Middle frontal gyrus (tissue), 1 donor: ENCODE measurements at regions not wholly inside any gene's neighbourhood (a gene's known extent, or its start where the extent isn't known, plus 50 kb on each side); places are given as distances from the start of the nearest gene placed in this dataset.
"Not testable (repeated sequence)": the region's sequence is repeated elsewhere in the genome, so short reads cannot be mapped to it uniquely, and the experiment has no call there.

ENCODE experiments used
- DNase-seq: peaks from one replicate; pipeline ENCODE4 v3.0.0-alpha.2; 2015; ENCODE audit warnings: low spot score; ENCODE audit errors: extremely low spot score

GRCh38 chrX:39497117-39497516 is 600.6 kb downstream of the BCOR start:
- DNase-seq = not testable (repeated sequence)

GRCh38 chrX:39497702-39498265 is 600.0 kb downstream of the BCOR start:
- DNase-seq = no peak

- no peak for DNase-seq
Observed at GRCh38 chrX:39499996-39500395, 597.8 kb downstream of the BCOR start.

- no peak for DNase-seq
Observed at GRCh38 chrX:39501822-39502221, 595.9 kb downstream of the BCOR start.

DNA sequence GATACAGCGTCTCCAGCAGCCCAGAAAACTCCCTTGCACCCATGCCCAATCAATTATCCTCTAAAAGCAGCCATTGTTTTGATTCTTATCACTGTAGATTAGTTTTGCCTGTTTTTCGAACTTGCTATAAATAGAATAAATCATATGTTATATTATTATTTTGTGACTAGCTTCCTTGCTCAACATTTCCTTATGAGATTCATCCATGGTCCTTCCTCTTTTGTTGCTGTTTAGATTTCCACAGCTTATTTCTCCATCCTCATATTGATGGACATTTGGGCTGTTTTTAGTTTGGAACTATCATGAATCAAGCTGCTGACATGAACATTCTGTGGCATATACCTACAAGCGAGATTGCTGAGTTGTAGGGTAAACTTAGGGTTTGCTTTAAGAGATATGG is 595.3 kb downstream of the BCOR start:
- no peak for DNase-seq

DNA sequence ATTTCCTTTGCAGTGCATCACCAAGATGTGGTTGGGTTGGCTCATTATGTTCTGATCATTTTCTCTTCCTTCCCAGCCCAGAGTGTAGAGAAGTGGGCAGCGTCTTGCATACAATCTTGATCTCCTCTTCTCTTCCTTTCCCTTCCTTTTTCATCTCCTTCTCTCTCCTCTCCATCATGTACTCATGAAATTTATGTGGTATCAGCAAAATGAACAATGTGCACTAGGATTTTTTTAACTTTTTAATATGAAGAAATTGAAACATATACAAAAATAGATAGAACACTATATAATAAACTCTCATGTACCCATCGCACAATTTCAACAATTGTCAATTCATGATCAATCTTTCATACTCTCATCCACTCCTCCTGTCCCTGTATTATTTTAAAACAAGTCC is 593.5 kb downstream of the BCOR start:
- no peak for DNase-seq

- no peak for DNase-seq
Observed at GRCh38 chrX:39504850-39505259, 592.9 kb downstream of the BCOR start.

DNA sequence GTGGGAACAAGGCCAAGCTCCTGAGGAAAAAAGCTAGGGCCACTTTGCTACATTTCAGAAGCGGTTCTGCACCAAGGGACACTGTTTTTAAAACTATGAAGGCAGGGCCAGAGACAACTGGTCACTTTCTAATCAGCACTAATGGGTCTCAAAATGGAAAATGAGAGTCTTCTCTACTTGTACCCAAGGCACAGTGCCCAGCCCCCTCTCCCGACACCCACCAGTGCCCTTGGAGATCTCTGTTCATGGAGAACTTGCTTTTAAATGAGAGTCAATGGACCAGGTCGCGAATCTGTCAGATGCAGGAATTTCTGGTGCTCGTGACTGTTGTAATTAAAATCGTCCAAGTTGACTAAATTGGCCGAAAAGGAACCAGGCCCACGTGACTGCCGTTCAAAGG is 591.6 kb downstream of the BCOR start:
- DNase-seq = no peak

- DNase-seq = no peak
Observed at GRCh38 chrX:39507034-39507433, 590.7 kb downstream of the BCOR start.

- DNase-seq = no peak
Observed at GRCh38 chrX:39507617-39508299, 590.0 kb downstream of the BCOR start.

GRCh38 chrX:39508300-39508692 is 589.5 kb downstream of the BCOR start:
- DNase-seq = no peak

DNA sequence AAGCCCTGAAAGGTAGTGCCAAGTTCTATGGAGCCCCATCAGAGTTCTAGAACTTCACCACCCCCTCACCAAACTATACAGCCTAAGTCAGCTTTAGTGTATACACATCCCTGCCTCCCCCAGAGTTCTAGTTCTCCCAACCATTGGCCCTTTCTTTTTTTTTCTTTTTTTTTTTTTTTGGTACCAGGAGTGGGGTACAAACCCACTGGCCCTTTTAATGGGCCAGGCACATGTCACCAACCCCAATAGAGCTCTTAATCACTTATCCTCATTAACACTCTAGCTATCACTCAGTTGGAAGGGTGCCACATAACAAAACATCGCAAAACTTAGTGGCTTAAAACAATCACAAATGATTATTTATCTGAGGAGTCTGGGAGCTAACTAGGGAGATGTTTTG is 588.6 kb downstream of the BCOR start:
- no peak for DNase-seq

- DNase-seq = no peak
Observed at GRCh38 chrX:39513836-39514235, 583.9 kb downstream of the BCOR start.

DNA sequence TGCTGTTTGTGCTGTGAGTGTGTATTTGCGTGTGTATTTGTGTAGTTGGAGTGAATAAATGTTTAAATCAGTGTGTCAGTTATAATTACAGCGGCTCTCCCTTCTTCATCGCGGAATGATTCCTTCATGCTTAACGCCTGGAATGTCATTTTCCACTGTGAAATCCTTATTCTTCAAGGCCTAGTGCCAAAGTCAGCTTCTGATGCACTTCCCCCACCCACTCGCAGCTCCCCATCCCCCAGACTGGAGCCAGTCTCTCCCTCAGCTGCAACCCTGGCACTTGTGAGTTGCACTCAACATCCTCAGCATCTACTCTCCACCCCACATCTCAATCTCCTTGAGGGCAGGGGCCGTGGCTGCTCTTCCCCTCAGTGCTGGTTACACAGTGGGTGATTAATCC is 583.0 kb downstream of the BCOR start:
- DNase-seq = no peak

DNA sequence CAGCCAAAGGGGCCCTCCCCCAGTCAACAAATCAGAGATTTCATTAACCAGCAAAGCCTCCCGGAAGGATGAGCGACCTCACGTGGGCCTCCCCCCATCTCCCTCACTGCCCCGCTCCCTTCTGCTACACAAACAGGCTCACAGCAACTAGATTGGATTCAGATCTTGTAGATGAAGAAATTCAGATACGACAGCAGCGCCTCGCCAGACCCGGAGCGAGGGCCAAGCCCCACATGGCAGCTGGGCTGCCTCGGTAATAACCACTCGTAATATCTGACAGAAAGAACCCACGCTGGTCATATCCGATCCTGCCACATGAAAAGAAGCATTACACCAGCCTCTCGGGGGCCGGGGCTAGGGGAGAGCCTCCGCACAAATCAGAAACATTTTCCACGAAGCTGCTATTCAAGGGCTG is 581.3 kb downstream of the BCOR start:
- DNase-seq = no peak

DNA sequence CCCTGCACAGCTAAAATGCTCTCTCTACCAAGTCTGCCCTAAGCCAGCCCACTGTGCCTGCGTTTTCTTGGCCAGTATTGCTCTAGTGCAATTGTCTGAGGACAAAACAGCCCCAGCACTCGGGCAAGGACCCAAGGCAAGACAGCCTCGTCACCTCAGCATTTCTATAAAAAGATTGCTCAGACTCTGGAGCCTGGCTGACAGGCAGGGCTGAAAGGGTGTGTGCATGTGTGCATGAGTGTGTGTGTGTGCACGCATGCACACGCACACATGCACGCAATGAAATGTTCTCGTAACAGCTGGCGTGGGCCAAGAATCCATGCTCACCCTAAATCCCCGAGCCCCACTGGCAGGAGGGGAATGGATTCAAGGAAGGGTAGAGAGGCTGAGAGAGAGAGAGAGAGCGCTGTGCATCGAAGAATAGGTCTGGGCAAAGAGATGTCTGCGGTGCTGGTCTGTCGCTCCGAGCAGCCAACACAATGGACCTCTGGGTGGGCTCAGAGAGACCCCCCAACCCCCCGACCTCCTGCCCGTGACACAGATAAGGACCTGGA is 579.2 kb downstream of the BCOR start:
- DNase-seq = no peak

- DNase-seq = no peak
Observed at GRCh38 chrX:39519030-39519488, 578.7 kb downstream of the BCOR start.

GRCh38 chrX:39519566-39520301 is 578.0 kb downstream of the BCOR start:
- no peak for DNase-seq

GRCh38 chrX:39525758-39526157 is 572.0 kb downstream of the BCOR start:
- DNase-seq = no peak

DNA sequence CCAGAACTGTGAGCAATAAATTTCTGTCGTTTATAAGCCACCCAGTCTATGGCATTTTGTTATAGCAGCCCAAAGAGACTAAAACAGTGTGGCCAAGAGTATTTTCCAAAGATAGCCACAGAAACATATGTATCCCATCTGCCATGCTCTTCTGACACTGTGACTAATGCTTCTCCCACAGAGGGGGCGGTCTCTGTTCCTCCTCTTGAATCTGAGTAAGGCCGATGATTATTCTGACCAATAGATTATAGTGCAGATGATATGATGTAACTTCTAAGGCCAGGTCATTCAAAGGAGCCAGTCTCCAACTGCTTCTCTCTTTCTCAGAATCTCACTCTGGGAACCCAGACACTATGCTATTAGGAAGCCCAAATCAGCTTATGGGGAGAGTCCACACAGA is 570.7 kb downstream of the BCOR start:
- DNase-seq = no peak

GRCh38 chrX:39528161-39528916 is 569.4 kb downstream of the BCOR start:
- DNase-seq = no peak

- no peak for DNase-seq
Observed at GRCh38 chrX:39532761-39533160, 565.0 kb downstream of the BCOR start.
